Pancreas (tissue), 10 donors: ENCODE measurements at regions not wholly inside any gene's neighbourhood (a gene's known extent, or its start where the extent isn't known, plus 50 kb on each side); places are given as distances from the start of the nearest gene placed in this dataset.

ENCODE experiments used
- ATAC-seq, 4 donors: fragments of 200-7000 bp; cut with Tn5 transposase; one replicate each; pipeline versions ENCODE4 v1.8.0 to v1.9.1; 2020; ENCODE audit warnings: mild to moderate bottlenecking in 4 of 4, moderate library complexity in 4 of 4
- DNase-seq, 6 donors: peaks; one replicate each; pipeline ENCODE4 v3.0.0-alpha.2; 2020
- FAIRE-seq: peaks from 2 replicates; lab custom pipeline; 2012; peaks lifted over from hg19 to GRCh38; lab: Jason Lieb, UNC
- H3K27ac ChIP-seq, 4 donors: fragments of 200-600 bp; sonication (generic); 1 replicate in 3 of 4; 2 replicates in 1 of 4; pipeline versions ENCODE4 v1.5.0 to v1.8.0; 2020
- H3K27me3 ChIP-seq, 4 donors: fragments of 200-600 bp; one replicate each; pipeline ENCODE4 v1.8.0; 2021
- H3K36me3 ChIP-seq, 3 donors: fragments of 200-600 bp; sonication (generic) in 1 of 3; one replicate each; pipeline versions ENCODE4 v1.5.0 to v1.8.0; 2020 to 2021
- H3K4me1 ChIP-seq, 3 donors: fragments of 200-600 bp; one replicate each; pipeline ENCODE4 v1.8.0; 2021
- H3K4me3 ChIP-seq, 4 donors: fragments of 200-600 bp; sonication (generic) in 2 of 4; one replicate each; pipeline versions ENCODE4 v1.5.0 to v1.8.0; 2020 to 2021
- H3K9me3 ChIP-seq, 4 donors: fragments of 200-600 bp; one replicate each; pipeline ENCODE4 v1.8.0; 2021
- WGBS, 2 donors: extraction: QIAGEN DNeasy Blood & Tissue Kit; methylation state at CpG; one replicate each; pipeline ENCODE4 v1.1.7; 2013; 5-methylcytosine and 5-hydroxymethylcytosine counted together
- intact Hi-C, 3 donors: fragments of 100-400 bp; cut with DNase I; formaldehyde crosslinking; loops; one replicate each; pipeline versions ENCODE4 v1.11.1 to v1.14.2; 2022
- TF ChIP-seq, protein P1 (sequence below), 4 donors: fragments of 200-600 bp; sonication (generic) in 3 of 4; IDR thresholded peaks; one replicate each; pipeline versions ENCODE4 v1.5.0 to v1.8.0; 2021; ENCODE audit warnings: antibody characterized with exemption in 4 of 4
- donor health status: healthy with polysubstance abuse.
- donor health status: DM: no; HTN: no; CAD: no; lungs with moderate emphysema.
- donor health status: DM: no; HTN: no; CAD: no.
- donor health status: control.
- donor health status: control.
- donor health status: Bipolar disorder and iron deficiency.
- donor health status: DM: yes; HTN: yes; CAD: no.
- donor health status: DM: no; HTN: no; CAD: no.
- donor health status: DM: no; HTN: no; CAD: no.
- donor health status: DM: yes; HTN: yes; CAD: no.

DNA sequence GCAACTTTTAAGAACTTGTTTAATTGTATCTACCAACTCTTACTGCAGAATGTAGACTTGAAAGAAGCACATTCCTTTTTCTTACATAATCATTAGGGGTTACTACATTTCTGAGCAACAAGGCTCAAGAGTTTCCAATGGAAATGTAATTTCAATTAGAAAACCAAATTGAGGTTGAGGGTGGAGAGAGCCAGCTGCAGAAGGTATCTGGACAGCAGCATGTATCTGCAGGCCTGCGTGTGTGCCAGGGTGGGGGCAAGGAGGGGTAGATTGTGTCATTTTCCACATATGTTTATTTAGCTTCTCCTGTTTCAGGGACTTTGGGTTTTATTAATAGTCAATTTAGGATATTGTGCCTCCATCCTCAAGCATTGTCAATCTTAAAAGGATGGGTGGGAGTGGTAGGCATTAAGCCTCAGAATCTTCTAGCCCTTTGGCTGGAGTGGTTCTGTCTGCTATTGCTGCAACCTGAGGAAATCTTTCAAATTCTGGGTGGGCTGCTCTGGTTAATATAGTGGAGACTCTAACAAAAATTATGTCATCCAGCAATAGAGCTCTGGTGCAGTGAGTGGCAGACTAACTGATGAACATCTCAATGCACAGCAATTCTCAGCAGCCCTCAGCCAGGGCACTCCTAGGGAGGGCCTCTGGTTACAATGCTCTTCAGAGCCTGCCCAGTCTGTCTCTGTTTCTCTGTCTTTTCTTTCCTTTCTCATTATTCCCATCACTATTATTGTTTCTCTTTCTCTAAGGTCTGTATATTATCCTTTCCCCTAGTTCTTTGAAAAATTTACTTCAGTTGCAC is 151.4 kb downstream of the RPIA start:
- no peak overlapping the region for H3K27ac ChIP-seq
- H3K4me3 ChIP-seq, result no peak overlapping the region
- TF ChIP-seq, protein P1, sequence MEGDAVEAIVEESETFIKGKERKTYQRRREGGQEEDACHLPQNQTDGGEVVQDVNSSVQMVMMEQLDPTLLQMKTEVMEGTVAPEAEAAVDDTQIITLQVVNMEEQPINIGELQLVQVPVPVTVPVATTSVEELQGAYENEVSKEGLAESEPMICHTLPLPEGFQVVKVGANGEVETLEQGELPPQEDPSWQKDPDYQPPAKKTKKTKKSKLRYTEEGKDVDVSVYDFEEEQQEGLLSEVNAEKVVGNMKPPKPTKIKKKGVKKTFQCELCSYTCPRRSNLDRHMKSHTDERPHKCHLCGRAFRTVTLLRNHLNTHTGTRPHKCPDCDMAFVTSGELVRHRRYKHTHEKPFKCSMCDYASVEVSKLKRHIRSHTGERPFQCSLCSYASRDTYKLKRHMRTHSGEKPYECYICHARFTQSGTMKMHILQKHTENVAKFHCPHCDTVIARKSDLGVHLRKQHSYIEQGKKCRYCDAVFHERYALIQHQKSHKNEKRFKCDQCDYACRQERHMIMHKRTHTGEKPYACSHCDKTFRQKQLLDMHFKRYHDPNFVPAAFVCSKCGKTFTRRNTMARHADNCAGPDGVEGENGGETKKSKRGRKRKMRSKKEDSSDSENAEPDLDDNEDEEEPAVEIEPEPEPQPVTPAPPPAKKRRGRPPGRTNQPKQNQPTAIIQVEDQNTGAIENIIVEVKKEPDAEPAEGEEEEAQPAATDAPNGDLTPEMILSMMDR (IDR thresholded peaks at IDR 0.05), result no peak
- no peaks in the 10 kb centered on the region for H3K27me3 ChIP-seq
- no peaks in the 10 kb centered on the region for H3K36me3 ChIP-seq
- no peak for FAIRE-seq
- no peaks in the 10 kb centered on the region for H3K9me3 ChIP-seq
- no peak for ATAC-seq
- no peaks in the 10 kb centered on the region for H3K4me1 ChIP-seq
- WGBS, 2 donors, result 75 to 91% methylated on average over 1 of the region's 1 CpG
- intact Hi-C loops, result no loop called here
- DNase-seq, result no peak

DNA sequence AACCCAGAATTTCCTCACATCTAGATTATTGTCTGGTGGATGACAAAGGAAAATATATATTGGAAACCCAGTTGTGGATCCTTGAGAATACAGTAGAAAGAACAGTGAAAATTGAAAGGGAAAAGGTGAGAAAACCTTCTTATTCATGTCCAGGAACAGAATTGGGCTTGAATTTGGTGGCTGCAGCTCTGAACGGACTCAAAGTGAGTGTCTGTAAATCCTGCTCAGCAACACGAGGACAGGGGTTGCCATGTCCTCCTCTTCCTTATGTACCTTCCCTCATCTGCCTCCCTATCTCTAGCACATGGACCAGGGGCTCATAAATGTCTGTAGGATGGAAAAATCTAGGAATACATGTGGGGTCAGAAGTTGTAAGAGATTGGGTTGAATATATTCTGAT is 152.2 kb downstream of the RPIA start:
- FAIRE-seq, result no peak
- TF ChIP-seq, protein P1 (IDR thresholded peaks at IDR 0.05), result no peak

DNA sequence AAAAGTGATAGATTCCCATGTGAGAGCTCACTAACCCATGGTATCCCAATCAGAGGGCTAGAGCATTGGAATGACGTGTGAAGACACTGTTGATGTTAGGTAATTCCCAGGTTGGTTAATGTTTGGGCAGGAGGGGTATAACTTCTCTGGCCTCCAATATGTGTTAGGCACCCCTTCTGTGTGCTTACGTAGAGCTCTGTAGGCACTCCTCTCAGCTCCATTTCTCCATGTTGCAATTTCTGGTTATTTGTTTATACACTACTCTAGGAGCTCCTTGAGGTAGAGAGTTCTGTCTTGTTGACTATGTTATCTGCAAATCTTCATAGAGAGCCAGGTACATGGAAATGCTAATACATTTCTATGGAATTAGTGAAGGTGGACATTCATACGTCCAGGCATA is 153.5 kb downstream of the RPIA start:
- Histone ChIP-seq H3K4me3 (no peak overlapping the region), H3K4me1 (no peaks in the 10 kb centered on the region), H3K27ac (no peak overlapping the region), H3K27me3 (no peaks in the 10 kb centered on the region), H3K36me3 (no peaks in the 10 kb centered on the region), H3K9me3 (no peaks in the 10 kb centered on the region)
- ATAC-seq, result no peak
- 81 to 88% methylated on average over 3 of the region's 3 CpGs for WGBS, 2 donors
- intact Hi-C loops, result no loop called here
- no peak for FAIRE-seq
- TF ChIP-seq, protein P1 (IDR thresholded peaks at IDR 0.05), result no peak
- DNase-seq, result no peak

More for the DNA sequence above, 152.2 kb downstream of the RPIA start:
- Histone ChIP-seq H3K9me3 (no peaks in the 10 kb centered on the region), H3K4me3 (no peak overlapping the region), H3K27ac (no peak overlapping the region), H3K36me3 (no peaks in the 10 kb centered on the region), H3K4me1 (no peaks in the 10 kb centered on the region), H3K27me3 (no peaks in the 10 kb centered on the region)
- no peak for ATAC-seq
- no peak for DNase-seq
- intact Hi-C loops, result no loop called here
- WGBS, 2 donors, result 58 to 62% methylated on average over 2 of the region's 2 CpGs

DNA sequence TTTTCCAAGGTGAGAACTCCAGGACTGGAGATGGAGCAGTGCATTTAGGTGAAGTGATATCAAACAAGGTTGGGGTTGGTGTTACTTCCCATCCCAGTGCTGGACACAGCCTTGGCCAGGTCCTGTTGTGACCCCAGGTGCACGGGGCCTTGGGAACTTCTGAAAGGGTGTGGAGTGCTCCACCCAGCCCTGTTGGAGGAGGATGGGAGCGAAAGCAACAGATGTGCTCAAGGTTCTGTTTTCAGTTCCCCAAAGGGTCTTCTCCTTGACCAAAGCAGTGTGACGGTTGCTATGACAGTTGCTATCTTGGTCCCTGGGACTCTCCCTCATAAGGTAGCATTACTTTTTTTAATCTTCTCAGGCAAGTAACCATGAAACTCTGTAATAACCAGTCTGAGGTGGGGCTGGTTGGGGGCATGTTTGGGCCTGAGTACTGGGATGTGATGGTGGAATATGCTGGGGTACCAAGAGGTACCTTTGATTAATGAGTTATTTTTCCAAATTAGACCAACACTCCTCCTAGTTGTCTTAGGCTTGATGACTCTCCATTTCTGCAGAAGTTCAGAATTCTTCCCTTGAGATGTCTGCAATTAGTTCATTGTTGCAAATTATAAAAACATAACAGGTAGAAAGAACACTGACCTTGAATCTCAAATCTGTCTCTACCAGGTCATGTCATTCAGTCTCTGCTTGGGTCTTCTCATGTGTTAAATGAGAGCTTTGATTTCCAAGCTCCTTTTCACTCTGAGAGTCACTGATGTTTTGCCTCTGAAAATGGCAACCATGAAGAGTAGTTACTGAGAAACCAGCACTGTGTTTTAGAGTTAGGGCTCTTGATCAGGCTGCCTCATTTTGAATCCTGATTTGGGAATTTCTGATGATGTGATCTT is 154.5 kb downstream of the RPIA start:
- no peaks in the 10 kb centered on the region for H3K27me3 ChIP-seq
- no peak for DNase-seq
- 78 to 80% methylated on average over 3 of the region's 3 CpGs for WGBS, 2 donors
- no peak overlapping the region for H3K4me3 ChIP-seq
- no peaks in the 10 kb centered on the region for H3K36me3 ChIP-seq
- ATAC-seq, result no peak
- intact Hi-C loops, result no loop called here
- H3K9me3 ChIP-seq, result no peaks in the 10 kb centered on the region
- no peak for FAIRE-seq
- no peaks in the 10 kb centered on the region for H3K4me1 ChIP-seq
- H3K27ac ChIP-seq, result no peak overlapping the region
- TF ChIP-seq, protein P1 (IDR thresholded peaks at IDR 0.05), result no peak
